H9 (cell line): ENCODE measurements at regions not wholly inside any gene's neighbourhood (a gene's known extent, or its start where the extent isn't known, plus 50 kb on each side); places are given as distances from the start of the nearest gene placed in this dataset.

ENCODE experiments used
- DNase-seq: peaks from one replicate; pipeline ENCODE4 v3.0.0-alpha.2; 2017
- H2AFZ ChIP-seq: one replicate; pipeline ENCODE4 v1.6.1; 2013; ENCODE audit warnings: mild to moderate bottlenecking, low read length, control low read depth, moderate library complexity
- H2AK5ac ChIP-seq: 2 replicates; pipeline ENCODE4 v1.6.1; 2013; ENCODE audit warnings: low read length, control low read depth, mixed read lengths; ENCODE audit not compliant: insufficient read length
- H2BK120ac ChIP-seq: one replicate; pipeline ENCODE4 v1.6.1; 2013; ENCODE audit warnings: low read depth, mild to moderate bottlenecking, low read length, control low read depth, inconsistent platforms; ENCODE audit not compliant: poor library complexity, severe bottlenecking
- H2BK12ac ChIP-seq: 2 replicates; pipeline ENCODE4 v1.6.1; 2013; ENCODE audit warnings: low read length, control low read depth, mixed read lengths, low read depth; ENCODE audit not compliant: insufficient read length
- H2BK15ac ChIP-seq: 2 replicates; pipeline ENCODE4 v1.6.1; 2013; ENCODE audit warnings: low read depth, low read length, control low read depth
- H2BK20ac ChIP-seq: one replicate; pipeline ENCODE4 v1.6.1; 2013; ENCODE audit warnings: low read depth, mild to moderate bottlenecking, low read length, control low read depth, inconsistent platforms; ENCODE audit not compliant: poor library complexity, severe bottlenecking
- H2BK5ac ChIP-seq: 2 replicates; pipeline ENCODE4 v1.6.1; 2013; ENCODE audit warnings: low read length, control low read depth, mixed read lengths; ENCODE audit not compliant: insufficient read length
- H3K14ac ChIP-seq: 2 replicates; pipeline ENCODE4 v1.6.1; 2013; ENCODE audit warnings: low read length, control low read depth; ENCODE audit not compliant: insufficient read depth
- H3K18ac ChIP-seq: 2 replicates; pipeline ENCODE4 v1.6.1; 2013; ENCODE audit warnings: low read depth, mild to moderate bottlenecking, mixed read lengths, low read length, control low read depth; ENCODE audit not compliant: insufficient read length
- H3K23ac ChIP-seq: 2 replicates; pipeline ENCODE4 v1.6.1; 2013; ENCODE audit warnings: low read length, control low read depth, mixed read lengths, low read depth; ENCODE audit not compliant: insufficient read length
- H3K23me2 ChIP-seq: 2 replicates; pipeline ENCODE4 v1.6.1; 2013; ENCODE audit warnings: low read depth, mild to moderate bottlenecking, mixed read lengths, low read length, control low read depth; ENCODE audit not compliant: insufficient read length, poor library complexity, severe bottlenecking
- H3K27ac ChIP-seq: 2 replicates; pipeline ENCODE4 v1.5.1; 2013; ENCODE audit warnings: low read length, control low read depth, mixed read lengths, low read depth; ENCODE audit not compliant: insufficient read length
- H3K27me3 ChIP-seq: 2 replicates; pipeline ENCODE4 v1.6.1; 2013; ENCODE audit warnings: low read length, control low read depth, inconsistent platforms; ENCODE audit not compliant: insufficient read depth
- H3K4ac ChIP-seq: 2 replicates; pipeline ENCODE4 v1.6.1; 2013; ENCODE audit warnings: low read depth, mild to moderate bottlenecking, control low read depth, inconsistent platforms, low read length, moderate library complexity
- H3K4me1 ChIP-seq: 2 replicates; pipeline ENCODE4 v1.6.1; 2013; ENCODE audit warnings: low read length, control low read depth, inconsistent platforms; ENCODE audit not compliant: insufficient read depth
- H3K4me2 ChIP-seq: 2 replicates; pipeline ENCODE4 v1.6.1; 2013; ENCODE audit warnings: low read length, control low read depth, mixed read lengths; ENCODE audit not compliant: insufficient read length, insufficient read depth
- H3K56ac ChIP-seq: 2 replicates; pipeline ENCODE4 v1.6.1; 2013; ENCODE audit warnings: low read depth, mild to moderate bottlenecking, mixed read lengths, low read length, control low read depth; ENCODE audit not compliant: insufficient read length
- H3K79me1 ChIP-seq: 2 replicates; pipeline ENCODE4 v1.6.1; 2013; ENCODE audit warnings: low read depth, mild to moderate bottlenecking, moderate library complexity, low read length, control low read depth, inconsistent platforms; ENCODE audit not compliant: insufficient read depth, poor library complexity, severe bottlenecking
- H3K79me2 ChIP-seq: 2 replicates; pipeline ENCODE4 v1.6.1; 2013; ENCODE audit warnings: low read length, control low read depth, inconsistent platforms; ENCODE audit not compliant: insufficient read depth
- H3K9ac ChIP-seq: 2 replicates; pipeline ENCODE4 v1.6.1; 2013; ENCODE audit warnings: low read length, control low read depth, mixed read lengths; ENCODE audit not compliant: insufficient read length; ENCODE audit errors: extremely low read depth
- H3K9me3 ChIP-seq: one replicate; pipeline ENCODE4 v1.6.1; 2013; ENCODE audit warnings: low read depth, low read length, inconsistent platforms; ENCODE audit not compliant: control insufficient read depth
- H3T11ph ChIP-seq: one replicate; pipeline ENCODE4 v1.6.1; 2013; ENCODE audit warnings: mild to moderate bottlenecking, low read length, control low read depth, inconsistent platforms
- H4K20me1 ChIP-seq: one replicate; pipeline ENCODE4 v1.6.1; 2013; ENCODE audit not compliant: control insufficient read depth, insufficient read length, insufficient read depth
- H4K5ac ChIP-seq: 2 replicates; pipeline ENCODE4 v1.6.1; 2013; ENCODE audit warnings: low read depth, mild to moderate bottlenecking, mixed read lengths, low read length, control low read depth; ENCODE audit not compliant: insufficient read length
- H4K8ac ChIP-seq: replicated peaks from 2 replicates; pipeline ENCODE4 v1.6.1; 2013; ENCODE audit warnings: low read length, control low read depth, mixed read lengths, low read depth; ENCODE audit not compliant: insufficient read length
- H4K91ac ChIP-seq: 2 replicates; pipeline ENCODE4 v1.6.1; 2013; ENCODE audit warnings: low read depth, mild to moderate bottlenecking, moderate library complexity, mixed read lengths, low read length, control low read depth; ENCODE audit not compliant: insufficient read length
- H3K27ac Mint-ChIP-seq, 3 experiments: 2 replicates in 2 of 3; 3 replicates in 1 of 3; pipeline ENCODE4 v1.8.0; 2020 to 2021; ENCODE audit warnings: mixed read lengths in 3 of 3, mild to moderate bottlenecking in 1 of 3, moderate library complexity in 1 of 3
- H3K27me3 Mint-ChIP-seq: 2 replicates; pipeline ENCODE4 v1.8.0; 2021; ENCODE audit warnings: low read depth, mild to moderate bottlenecking, moderate library complexity, mixed read lengths
- H3K36me3 Mint-ChIP-seq, 3 experiments: 2 replicates in 2 of 3; 3 replicates in 1 of 3; pipeline ENCODE4 v1.8.0; 2020 to 2021; ENCODE audit warnings: low read depth in 3 of 3, mixed read lengths in 3 of 3; ENCODE audit not compliant: insufficient read depth in 1 of 3
- H3K4me1 Mint-ChIP-seq, 2 experiments: 2 replicates each; pipeline ENCODE4 v1.8.0; 2020; ENCODE audit warnings: mixed read lengths in 2 of 2
- H3K4me3 Mint-ChIP-seq, 2 experiments: 2 replicates in 1 of 2; 3 replicates in 1 of 2; pipeline ENCODE4 v1.8.0; 2020 to 2021; ENCODE audit warnings: mild to moderate bottlenecking in 2 of 2, mixed read lengths in 2 of 2, moderate library complexity in 1 of 2
- H3K9me3 Mint-ChIP-seq, 2 experiments: 2 replicates in 1 of 2; 3 replicates in 1 of 2; pipeline ENCODE4 v1.8.0; 2020; ENCODE audit warnings: mild to moderate bottlenecking in 2 of 2, mixed read lengths in 2 of 2, moderate library complexity in 1 of 2
- WGBS: extraction: QIAGEN DNeasy Blood & Tissue Kit; methylation state at CpG from one replicate; pipeline ENCODE4 v1.1.7; 2013; ENCODE audit warnings: missing lambda C conversion rate, low lambda C conversion rate, mixed read lengths; ENCODE audit not compliant: insufficient read length; ENCODE audit errors: extremely low coverage; 5-methylcytosine and 5-hydroxymethylcytosine counted together
- TF ChIP-seq, protein P1 (sequence below): fragments of 200-600 bp; sonication (generic); conservative IDR thresholded peaks from 3 replicates; pipeline ENCODE4 v1.8.0; 2021; ENCODE audit warnings: antibody characterized with exemption, mild to moderate bottlenecking

DNA sequence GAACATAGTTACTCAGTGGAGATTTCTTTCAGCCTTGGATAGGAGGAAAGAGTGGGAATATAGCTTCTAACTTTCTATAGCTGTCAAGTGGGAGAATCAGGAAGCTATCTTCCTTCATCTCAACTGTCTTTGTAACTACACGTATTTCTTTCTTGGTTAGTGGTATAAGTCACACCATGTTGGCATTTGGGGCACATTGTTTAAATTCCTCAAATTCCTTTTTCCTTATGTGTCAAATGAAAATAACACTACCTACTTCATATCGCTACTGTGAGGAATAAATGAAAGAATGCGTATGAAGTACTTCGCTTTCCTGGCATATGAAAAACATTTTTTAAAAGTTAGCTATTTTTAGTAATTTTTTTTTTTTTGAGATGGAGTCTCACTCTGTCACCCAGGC, 1082.5 kb upstream of the WWC1 start:
- Histone ChIP-seq H3K79me2 (no peaks in the 10 kb centered on the region), H2BK15ac (no peak overlapping the region), H2BK5ac (no peak overlapping the region), H3K14ac (no peak overlapping the region), H2AFZ (no peak overlapping the region), H2BK120ac (no peak overlapping the region), H3T11ph (no peak overlapping the region), H3K4ac (no peak overlapping the region), H3K27me3 (no peaks in the 10 kb centered on the region), H4K91ac (no peak overlapping the region), H3K4me2 (no peak overlapping the region), H2BK12ac (no peak overlapping the region), H2AK5ac (no peak overlapping the region), H3K79me1 (no peaks in the 10 kb centered on the region), H2BK20ac (no peak overlapping the region), H3K9me3 (no peaks in the 10 kb centered on the region), H3K23ac (no peak overlapping the region), H3K56ac (no peak overlapping the region), H3K23me2 (no peaks in the 10 kb centered on the region), H3K9ac (no peak overlapping the region), H4K20me1 (no peaks in the 10 kb centered on the region), H4K8ac (no peak overlapping the region), H3K18ac (no peak overlapping the region), H4K5ac (no peak overlapping the region), H3K27ac (no peak overlapping the region), H3K4me1 (no peaks in the 10 kb centered on the region)
- Mint-ChIP-seq H3K4me3 (no peak overlapping the region), H3K27me3 (no peaks in the 10 kb centered on the region), H3K9me3 (no peaks in the 10 kb centered on the region), H3K36me3 (no peaks in the 10 kb centered on the region), H3K27ac (no peak overlapping the region), H3K4me1 (no peaks in the 10 kb centered on the region; a peak in 2 of 4 replicates)
- no CpG with 5 or more reads among the region's 4 CpGs for WGBS
- no peak for DNase-seq
- TF ChIP-seq, protein P1, sequence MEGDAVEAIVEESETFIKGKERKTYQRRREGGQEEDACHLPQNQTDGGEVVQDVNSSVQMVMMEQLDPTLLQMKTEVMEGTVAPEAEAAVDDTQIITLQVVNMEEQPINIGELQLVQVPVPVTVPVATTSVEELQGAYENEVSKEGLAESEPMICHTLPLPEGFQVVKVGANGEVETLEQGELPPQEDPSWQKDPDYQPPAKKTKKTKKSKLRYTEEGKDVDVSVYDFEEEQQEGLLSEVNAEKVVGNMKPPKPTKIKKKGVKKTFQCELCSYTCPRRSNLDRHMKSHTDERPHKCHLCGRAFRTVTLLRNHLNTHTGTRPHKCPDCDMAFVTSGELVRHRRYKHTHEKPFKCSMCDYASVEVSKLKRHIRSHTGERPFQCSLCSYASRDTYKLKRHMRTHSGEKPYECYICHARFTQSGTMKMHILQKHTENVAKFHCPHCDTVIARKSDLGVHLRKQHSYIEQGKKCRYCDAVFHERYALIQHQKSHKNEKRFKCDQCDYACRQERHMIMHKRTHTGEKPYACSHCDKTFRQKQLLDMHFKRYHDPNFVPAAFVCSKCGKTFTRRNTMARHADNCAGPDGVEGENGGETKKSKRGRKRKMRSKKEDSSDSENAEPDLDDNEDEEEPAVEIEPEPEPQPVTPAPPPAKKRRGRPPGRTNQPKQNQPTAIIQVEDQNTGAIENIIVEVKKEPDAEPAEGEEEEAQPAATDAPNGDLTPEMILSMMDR, result no peak
